Thyroid gland (tissue), 4 donors: ENCODE measurements at regions not wholly inside any gene's neighbourhood (a gene's known extent, or its start where the extent isn't known, plus 50 kb on each side); places are given as distances from the start of the nearest gene placed in this dataset.

Experiments
- DNase-seq, 2 donors: peaks; one replicate each; pipeline ENCODE4 v3.0.0-alpha.2; 2019
- H3K27ac ChIP-seq, 3 donors: fragments of 200-600 bp; sonication (generic); 1 replicate in 2 of 3; 2 replicates in 1 of 3; pipeline ENCODE4 v1.5.1; 2016 to 2019; ENCODE audit warnings: mild to moderate bottlenecking in 1 of 3, moderate library complexity in 1 of 3
- H3K27me3 ChIP-seq: fragments of 200-600 bp; sonication (generic); one replicate; pipeline ENCODE4 v1.5.1; 2019
- H3K36me3 ChIP-seq, 2 donors: fragments of 200-600 bp; sonication (generic); one replicate each; pipeline ENCODE4 v1.5.1; 2016 to 2019
- H3K4me1 ChIP-seq, 2 donors: fragments of 200-600 bp; sonication (generic); one replicate each; pipeline ENCODE4 v1.5.1; 2017 to 2019
- H3K4me3 ChIP-seq, 3 donors: fragments of 200-600 bp; sonication (generic); replicated peaks in 1 of 3; 1 replicate in 2 of 3; 2 replicates in 1 of 3; pipeline ENCODE4 v1.5.1; 2016; ENCODE audit warnings: mild to moderate bottlenecking in 1 of 3
- H3K9me3 ChIP-seq: fragments of 200-600 bp; sonication (generic); one replicate; pipeline ENCODE4 v1.5.1; 2017
- CTCF ChIP-seq, 6 experiments: fragments of 200-600 bp in 3 of 6; fragments of 450-650 bp in 3 of 6; sonication (generic) in 3 of 6; IDR thresholded peaks; one replicate each; pipeline ENCODE4 v1.5.1; 2016 to 2019; ENCODE audit warnings: antibody characterized with exemption in 6 of 6, mild to moderate bottlenecking in 2 of 6, inconsistent platforms in 1 of 6, moderate library complexity in 1 of 6
- POLR2A ChIP-seq, 2 donors: fragments of 450-650 bp; IDR thresholded peaks; one replicate each; pipeline ENCODE4 v1.6.1; 2017; ENCODE audit warnings: antibody characterized with exemption in 2 of 2, mild to moderate bottlenecking in 2 of 2, moderate library complexity in 1 of 2
- WGBS, 2 donors: methylation state at CpG; one replicate each; pipeline ENCODE4 v1.1.5; 2017; 5-methylcytosine and 5-hydroxymethylcytosine counted together
- intact Hi-C: fragments of 100-400 bp; cut with DNase I; formaldehyde crosslinking; loops from one replicate; pipeline ENCODE4 v1.15.1; 2023

GRCh38 chr2:149894760-149895159, 307.2 kb upstream of the MMADHC start:
- Histone ChIP-seq H3K4me1 (peaks cover 0 to 5% of the 10 kb centered on the region in 2 donors), H3K9me3 (no peaks in the 10 kb centered on the region), H3K4me3 (no peak overlapping the region), H3K36me3 (no peaks in the 10 kb centered on the region), H3K27me3 (no peaks in the 10 kb centered on the region), H3K27ac (no peak overlapping the region)
- intact Hi-C loops = no loop called here
- no peak for DNase-seq
- TF ChIP-seq CTCF (IDR thresholded peaks at IDR 0.05) (no peak), POLR2A (IDR thresholded peaks at IDR 0.05) (no peak)
- 82 to 84% methylated on average over 5 of the region's 5 CpGs for WGBS, 2 donors

- Histone ChIP-seq H3K9me3 (no peaks in the 10 kb centered on the region), H3K27ac (no peak overlapping the region), H3K36me3 (no peaks in the 10 kb centered on the region), H3K4me1 (peaks cover 0 to 5% of the 10 kb centered on the region in 2 donors), H3K27me3 (no peaks in the 10 kb centered on the region), H3K4me3 (no peak overlapping the region)
- intact Hi-C loops = no loop called here
- DNase-seq = no peak
- WGBS, 2 donors = 89 to 100% methylated on average over 1 of the region's 1 CpG
- no peak for TF ChIP-seq CTCF (IDR thresholded peaks at IDR 0.05)
- TF ChIP-seq POLR2A (IDR thresholded peaks at IDR 0.05) = no peak
Measured at GRCh38 chr2:149894226-149894625, 306.7 kb upstream of the MMADHC start.

GRCh38 chr2:149892563-149892962, 305.0 kb upstream of the MMADHC start:
- Histone ChIP-seq H3K4me1 (peaks cover 0 to 5% of the 10 kb centered on the region in 2 donors), H3K36me3 (no peaks in the 10 kb centered on the region), H3K4me3 (no peak overlapping the region), H3K9me3 (no peaks in the 10 kb centered on the region), H3K27me3 (no peaks in the 10 kb centered on the region), H3K27ac (no peak overlapping the region)
- intact Hi-C loops = no loop called here
- 61 to 86% methylated on average over 1 of the region's 1 CpG for WGBS, 2 donors
- no peak for TF ChIP-seq POLR2A (IDR thresholded peaks at IDR 0.05)
- no peak for TF ChIP-seq CTCF (IDR thresholded peaks at IDR 0.05)
- DNase-seq = no peak

GRCh38 chr2:149885946-149886345, 298.4 kb upstream of the MMADHC start:
- no peak overlapping the region for H3K27ac ChIP-seq
- intact Hi-C loops = no loop called here
- peaks cover 0 to 6% of the 10 kb centered on the region in 2 donors for H3K4me1 ChIP-seq
- H3K36me3 ChIP-seq = no peaks in the 10 kb centered on the region
- no peaks in the 10 kb centered on the region for H3K9me3 ChIP-seq
- H3K27me3 ChIP-seq = no peaks in the 10 kb centered on the region
- 64 to 76% methylated on average over 2 of the region's 2 CpGs for WGBS, 2 donors
- H3K4me3 ChIP-seq = no peak overlapping the region
- TF ChIP-seq CTCF (IDR thresholded peaks at IDR 0.05) (no peak), POLR2A (IDR thresholded peaks at IDR 0.05) (no peak)
- DNase-seq = no peak

- WGBS, 2 donors = 45 to 61% methylated on average over 2 of the region's 2 CpGs
- DNase-seq = peak; percentile 77 to 80
- Histone ChIP-seq H3K27ac (no peak overlapping the region), H3K4me1 (peaks cover 0 to 6% of the 10 kb centered on the region in 2 donors), H3K4me3 (no peak overlapping the region), H3K36me3 (no peaks in the 10 kb centered on the region), H3K9me3 (no peaks in the 10 kb centered on the region), H3K27me3 (no peaks in the 10 kb centered on the region)
- intact Hi-C loops = no loop called here
- no peak for TF ChIP-seq POLR2A (IDR thresholded peaks at IDR 0.05)
Measured at GRCh38 chr2:149885468-149885867, 297.9 kb upstream of the MMADHC start.

GRCh38 chr2:149884871-149885270, 297.3 kb upstream of the MMADHC start:
- Histone ChIP-seq H3K27me3 (no peaks in the 10 kb centered on the region), H3K4me1 (peaks cover 0 to 6% of the 10 kb centered on the region in 2 donors), H3K9me3 (no peaks in the 10 kb centered on the region), H3K27ac (no peak overlapping the region), H3K36me3 (no peaks in the 10 kb centered on the region), H3K4me3 (no peak overlapping the region)
- DNase-seq = no peak
- intact Hi-C loops = no loop called here
- TF ChIP-seq CTCF (IDR thresholded peaks at IDR 0.05) (no peak), POLR2A (IDR thresholded peaks at IDR 0.05) (no peak)
